ENCODE measurements at regions not wholly inside any gene's neighbourhood (a gene's known extent, or its start where the extent isn't known, plus 50 kb on each side); places are given as distances from the start of the nearest gene placed in this dataset.

DNA sequence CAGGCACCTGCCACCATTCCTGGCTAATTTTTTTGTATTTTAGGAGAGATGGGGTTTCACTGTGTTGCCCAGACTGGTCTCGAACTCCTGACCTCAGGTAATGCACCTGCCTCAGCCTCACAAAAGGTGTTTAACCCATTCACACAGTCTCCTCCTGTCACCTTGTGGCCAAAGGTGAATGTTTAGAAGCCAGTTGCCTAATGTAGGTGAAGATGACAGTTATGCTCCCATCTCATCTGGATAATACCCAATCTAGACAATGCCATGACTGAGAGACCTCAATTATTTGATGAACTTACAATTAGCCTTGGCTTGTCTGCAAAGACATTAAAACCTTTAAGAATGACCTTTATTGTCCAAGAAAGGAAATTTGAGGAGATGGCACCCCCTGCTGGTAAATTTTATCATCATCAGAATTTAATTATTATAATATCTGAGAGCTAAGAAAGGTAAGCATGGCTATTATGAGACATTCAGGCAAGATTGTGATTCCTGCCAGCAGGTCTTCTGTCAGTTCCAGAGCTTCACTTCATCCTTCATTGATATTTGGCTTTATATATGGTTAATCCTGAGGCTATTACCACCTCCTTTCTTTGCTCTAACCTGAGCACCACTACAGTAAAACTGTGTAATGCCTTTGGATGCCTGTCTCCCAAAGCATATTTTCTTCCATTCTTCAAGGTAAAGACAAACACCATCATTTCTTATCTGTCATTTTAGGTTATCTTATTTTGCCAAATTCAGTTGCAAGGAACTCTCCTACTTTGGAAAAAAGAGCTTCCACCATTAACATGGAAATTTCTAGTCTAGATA lies 117.6 kb downstream of the FAM124B start:
- TF ChIP-seq, protein P1, sequence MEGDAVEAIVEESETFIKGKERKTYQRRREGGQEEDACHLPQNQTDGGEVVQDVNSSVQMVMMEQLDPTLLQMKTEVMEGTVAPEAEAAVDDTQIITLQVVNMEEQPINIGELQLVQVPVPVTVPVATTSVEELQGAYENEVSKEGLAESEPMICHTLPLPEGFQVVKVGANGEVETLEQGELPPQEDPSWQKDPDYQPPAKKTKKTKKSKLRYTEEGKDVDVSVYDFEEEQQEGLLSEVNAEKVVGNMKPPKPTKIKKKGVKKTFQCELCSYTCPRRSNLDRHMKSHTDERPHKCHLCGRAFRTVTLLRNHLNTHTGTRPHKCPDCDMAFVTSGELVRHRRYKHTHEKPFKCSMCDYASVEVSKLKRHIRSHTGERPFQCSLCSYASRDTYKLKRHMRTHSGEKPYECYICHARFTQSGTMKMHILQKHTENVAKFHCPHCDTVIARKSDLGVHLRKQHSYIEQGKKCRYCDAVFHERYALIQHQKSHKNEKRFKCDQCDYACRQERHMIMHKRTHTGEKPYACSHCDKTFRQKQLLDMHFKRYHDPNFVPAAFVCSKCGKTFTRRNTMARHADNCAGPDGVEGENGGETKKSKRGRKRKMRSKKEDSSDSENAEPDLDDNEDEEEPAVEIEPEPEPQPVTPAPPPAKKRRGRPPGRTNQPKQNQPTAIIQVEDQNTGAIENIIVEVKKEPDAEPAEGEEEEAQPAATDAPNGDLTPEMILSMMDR (IDR thresholded peaks at IDR 0.05) = peak; percentile 64 to 90 (median 65)
- TF ChIP-seq POLR2A (IDR thresholded peaks at IDR 0.05) = no peak

Measured in right lobe of liver (tissue), 4 donors.